ENCODE measurements at regions not wholly inside any gene's neighbourhood (a gene's known extent, or its start where the extent isn't known, plus 50 kb on each side); places are given as distances from the start of the nearest gene placed in this dataset.

DNA sequence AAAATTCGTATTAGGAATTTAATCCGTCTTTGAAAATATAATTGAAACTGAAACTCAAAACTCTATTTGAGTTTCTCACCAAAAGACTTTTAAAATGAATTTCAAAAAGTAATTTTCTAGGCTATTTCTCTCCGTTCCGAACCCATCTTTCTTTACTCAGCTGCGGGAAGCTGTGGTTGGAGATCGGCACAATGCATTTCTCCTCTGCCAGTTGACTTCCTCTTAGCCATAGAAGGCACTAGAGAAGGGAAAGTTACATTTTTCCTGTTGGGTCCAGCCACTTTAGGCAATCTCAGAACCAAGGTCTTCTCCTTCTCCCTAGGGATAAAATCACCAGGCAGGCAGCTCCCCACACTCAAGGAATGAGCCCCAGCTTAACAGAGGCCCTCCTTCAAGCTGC, 133.6 kb upstream of the COL1A2 start:
- DNase-seq (ENCODE audit: low spot score in 2 of 2) = no peak
- FAIRE-seq = no peak

DNA sequence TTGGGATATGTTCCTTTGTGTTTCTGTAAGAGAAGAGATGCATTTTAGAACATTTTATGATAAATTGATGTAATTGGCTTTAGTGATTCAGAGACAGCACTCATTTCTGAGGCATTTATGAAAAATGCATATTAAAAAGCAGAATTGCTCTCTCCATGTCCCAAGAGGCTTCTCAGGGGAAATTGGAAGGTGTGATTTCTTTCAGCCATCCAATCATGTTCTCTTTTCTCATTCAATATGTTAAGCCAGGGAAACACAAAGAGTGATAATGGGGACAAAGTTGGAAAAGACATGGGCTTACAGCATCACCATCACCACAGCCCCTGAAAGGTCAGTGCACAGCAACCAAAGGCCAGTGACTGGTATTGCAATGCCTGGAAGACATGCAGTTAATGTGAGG, 129.9 kb upstream of the COL1A2 start:
- FAIRE-seq (no peak), DNase-seq (ENCODE audit: low spot score in 2 of 2) (no peak)

GRCh38 chr7:94265456-94265855, 129.2 kb upstream of the COL1A2 start:
- FAIRE-seq = no peak
- DNase-seq (ENCODE audit: low spot score in 2 of 2) = no peak

DNA sequence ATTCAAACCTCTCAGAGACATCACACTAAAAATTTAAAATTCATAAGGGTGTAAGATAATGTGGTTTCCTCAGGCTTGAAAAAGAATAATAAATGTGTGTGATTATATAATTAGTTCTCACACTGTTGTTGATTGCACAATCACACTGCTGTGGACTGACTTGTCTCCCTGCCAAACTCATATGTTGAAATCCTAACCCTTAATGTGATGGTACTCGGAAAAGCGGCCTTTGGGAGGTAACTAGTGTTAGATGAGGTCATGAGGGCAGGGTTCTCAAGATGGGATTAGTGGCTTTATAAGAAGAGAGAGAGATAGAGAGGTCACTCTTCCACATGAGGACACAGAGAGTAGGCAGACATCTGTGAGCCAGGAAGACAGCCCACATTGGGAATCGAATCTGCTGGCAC, 128.5 kb upstream of the COL1A2 start:
- DNase-seq (ENCODE audit: low spot score in 2 of 2) (no peak), FAIRE-seq (no peak)

DNA sequence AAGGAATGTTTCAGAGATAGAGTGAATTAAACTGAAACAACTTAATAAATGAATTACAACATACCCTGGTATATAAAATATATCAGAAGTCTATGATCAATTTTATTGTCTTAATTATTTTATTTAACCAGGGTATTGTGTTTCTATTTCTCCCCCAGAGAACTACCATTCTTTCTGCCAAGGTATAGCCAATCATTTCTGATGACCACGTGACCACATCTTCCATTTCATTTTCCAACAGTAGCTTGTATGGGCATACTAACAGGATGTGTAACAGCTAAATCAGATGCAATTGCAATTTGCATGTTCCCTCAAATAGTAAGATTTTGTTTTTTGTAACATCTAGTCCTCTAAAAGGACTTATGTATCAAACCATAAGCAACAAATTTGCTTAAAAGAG, 123.9 kb upstream of the COL1A2 start:
- FAIRE-seq = no peak
- no peak for DNase-seq (ENCODE audit: low spot score in 2 of 2)

DNA sequence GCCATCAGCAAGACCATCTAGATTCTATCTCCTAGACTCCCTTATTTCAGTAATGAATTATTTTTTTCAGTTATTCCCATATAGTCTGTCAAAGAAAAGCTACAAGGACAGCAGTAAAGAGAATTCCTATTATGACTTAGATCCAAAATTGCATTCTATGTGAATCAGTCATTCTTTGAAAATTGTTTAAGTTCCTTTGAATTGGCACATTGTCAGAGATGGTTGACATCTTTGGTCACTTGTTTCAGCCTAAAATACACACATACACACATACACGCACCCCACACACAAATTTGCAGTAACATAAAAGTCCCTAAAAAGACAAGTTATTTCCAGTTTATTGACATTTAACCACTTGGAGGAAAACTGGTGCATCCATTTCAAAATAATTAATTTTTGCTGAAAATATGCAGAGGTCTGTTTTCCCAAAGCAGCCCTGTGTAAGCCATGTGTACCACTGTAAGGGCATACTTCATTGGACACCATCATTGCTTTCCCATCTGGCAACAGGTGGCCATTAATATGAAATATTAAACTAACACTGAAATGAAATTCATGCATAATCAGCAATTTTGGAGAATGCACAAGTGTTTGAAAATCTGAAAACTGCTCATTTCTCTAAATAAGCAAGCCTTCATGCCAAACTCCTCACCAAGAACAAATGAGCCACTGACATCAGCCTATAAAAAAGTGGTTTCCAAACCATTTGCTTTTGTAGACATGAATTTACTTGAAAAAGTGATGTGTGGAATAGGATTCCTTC, 121.7 kb upstream of the COL1A2 start:
- no peak for DNase-seq (ENCODE audit: low spot score in 2 of 2)
- FAIRE-seq = no peak

DNA sequence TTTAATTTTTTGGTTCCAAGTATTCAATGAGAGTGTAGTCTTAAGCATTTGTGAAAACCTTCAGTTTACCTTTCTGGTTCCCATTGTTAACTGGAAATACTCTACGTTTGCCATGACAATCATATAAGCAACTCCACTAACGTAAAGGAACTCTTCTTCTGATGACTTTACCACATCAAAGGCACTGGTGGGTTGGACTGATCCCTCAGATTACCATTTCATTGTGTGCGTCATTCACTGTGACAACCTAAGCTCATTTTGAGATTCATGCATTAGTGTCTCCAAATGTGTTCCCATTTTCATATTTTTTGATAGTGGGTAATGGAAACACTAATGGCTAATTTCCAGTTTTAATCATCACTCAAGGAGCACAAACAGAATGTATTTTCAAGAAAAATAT, 119.9 kb upstream of the COL1A2 start:
- FAIRE-seq = no peak
- no peak for DNase-seq (ENCODE audit: low spot score in 2 of 2)

DNA sequence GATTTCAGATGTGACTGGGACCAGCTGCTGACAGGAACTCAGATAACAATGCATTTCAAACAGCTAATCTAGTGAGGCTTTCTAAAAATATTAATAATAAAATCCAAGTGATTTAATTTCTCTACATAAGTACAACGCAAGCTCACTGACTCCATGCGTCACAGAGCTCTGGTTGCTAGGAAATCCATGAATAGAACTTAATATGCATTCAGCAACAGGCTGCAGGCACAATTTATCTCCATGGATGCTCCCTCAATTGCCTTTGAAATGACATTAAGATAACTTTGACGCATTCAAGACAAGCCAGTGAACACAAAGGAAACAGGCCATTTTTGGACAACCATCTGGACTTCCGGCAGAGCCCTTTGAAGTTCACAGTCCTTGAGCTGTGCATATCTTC, 118.7 kb upstream of the COL1A2 start:
- no peak for FAIRE-seq
- DNase-seq (ENCODE audit: low spot score in 2 of 2) = no peak

DNA sequence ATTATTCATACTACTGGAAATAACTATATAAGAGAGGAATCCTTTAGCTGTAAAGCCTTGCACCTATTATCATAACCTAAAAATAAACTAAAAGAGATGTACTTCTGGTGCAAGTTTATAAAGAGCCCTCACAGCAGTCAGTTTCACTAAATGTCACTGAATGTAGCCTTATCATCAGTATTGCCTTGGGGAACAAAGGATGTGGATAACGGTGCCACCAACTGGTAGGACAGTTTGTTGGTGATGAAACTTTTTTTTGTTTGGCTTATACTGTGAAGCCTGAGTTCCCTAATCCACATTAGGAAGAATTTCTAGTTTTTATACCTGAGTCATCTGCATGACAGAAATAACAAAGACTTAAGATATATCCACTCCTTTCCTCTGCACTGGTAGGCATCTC, 117.9 kb upstream of the COL1A2 start:
- DNase-seq (ENCODE audit: low spot score in 2 of 2) (no peak), FAIRE-seq (no peak)

GRCh38 chr7:94277236-94277635, 117.5 kb upstream of the COL1A2 start:
- DNase-seq (ENCODE audit: low spot score in 2 of 2) = no peak
- FAIRE-seq = no peak

- DNase-seq (ENCODE audit: low spot score in 2 of 2) (no peak), FAIRE-seq (no peak)
These were observed 113.8 kb upstream of the COL1A2 start for GRCh38 chr7:94280851-94281250.

GRCh38 chr7:94284104-94284503, 110.6 kb upstream of the COL1A2 start:
- no peak for FAIRE-seq
- DNase-seq (ENCODE audit: low spot score in 2 of 2) = no peak

- FAIRE-seq (no peak), DNase-seq (ENCODE audit: low spot score in 2 of 2) (no peak)
These were observed 108.6 kb upstream of the COL1A2 start for GRCh38 chr7:94286111-94286510.

GRCh38 chr7:94288096-94288495, 106.6 kb upstream of the COL1A2 start:
- no peak for DNase-seq (ENCODE audit: low spot score in 2 of 2)
- FAIRE-seq = no peak

DNA sequence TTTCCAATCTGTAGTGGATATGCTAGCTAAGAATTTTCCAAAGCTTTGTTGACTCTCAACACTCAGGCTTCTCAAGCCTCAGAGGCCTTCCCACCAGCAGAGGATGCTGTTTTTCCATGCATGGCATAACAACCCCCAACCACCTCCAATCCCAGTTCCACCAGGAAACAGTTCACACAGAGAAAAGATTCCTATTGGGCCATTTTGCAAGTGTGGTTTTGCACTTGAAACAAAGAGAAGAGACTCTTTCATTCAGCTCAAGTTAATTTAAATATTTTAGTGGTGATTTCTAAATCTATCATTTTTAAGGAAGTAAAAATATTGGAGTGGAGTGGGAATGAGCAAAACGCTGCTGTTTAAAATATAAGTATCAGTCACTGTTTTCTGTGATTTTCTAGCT, 105.6 kb upstream of the COL1A2 start:
- FAIRE-seq = peak; percentile 26

DNA sequence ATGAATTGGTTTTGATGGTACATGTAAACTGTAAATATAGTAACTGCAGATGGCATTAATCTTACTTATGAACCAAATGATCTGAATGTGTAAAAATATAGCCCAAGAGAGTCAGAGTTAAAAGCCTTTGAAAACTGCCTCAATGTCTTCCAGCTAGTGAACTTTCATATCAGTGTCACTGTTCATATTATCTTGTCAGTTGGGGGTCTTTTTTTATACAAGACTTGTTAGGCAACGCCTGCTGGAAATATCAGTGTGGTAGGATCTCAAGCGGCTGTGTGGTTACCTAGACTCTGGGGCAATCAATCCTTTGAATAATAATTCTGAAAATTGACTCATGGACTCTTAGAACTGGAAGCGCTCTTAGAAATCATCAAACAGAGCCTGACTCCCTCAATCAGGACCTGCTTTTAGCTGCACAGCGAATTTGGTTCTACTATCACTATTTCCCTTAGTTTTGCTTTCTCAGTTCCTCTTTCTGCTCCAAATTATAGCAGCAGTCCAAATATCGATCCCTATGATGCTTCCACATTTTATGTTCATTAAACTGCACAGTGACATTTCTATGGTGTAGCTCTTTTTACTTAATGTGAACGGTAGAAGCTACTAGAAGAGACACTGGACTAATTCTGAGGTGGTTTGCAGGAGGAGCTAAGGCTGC, 100.1 kb upstream of the COL1A2 start:
- DNase-seq (ENCODE audit: low spot score in 2 of 2) = no peak
- FAIRE-seq = no peak

More for the DNA sequence above, 105.6 kb upstream of the COL1A2 start:
- peak in 1 of 2 donors; percentile 23 for DNase-seq (ENCODE audit: low spot score in 2 of 2)

- no peak for DNase-seq (ENCODE audit: low spot score in 2 of 2)
- FAIRE-seq = no peak
These were observed 98.8 kb upstream of the COL1A2 start for GRCh38 chr7:94295850-94296249.

DNA sequence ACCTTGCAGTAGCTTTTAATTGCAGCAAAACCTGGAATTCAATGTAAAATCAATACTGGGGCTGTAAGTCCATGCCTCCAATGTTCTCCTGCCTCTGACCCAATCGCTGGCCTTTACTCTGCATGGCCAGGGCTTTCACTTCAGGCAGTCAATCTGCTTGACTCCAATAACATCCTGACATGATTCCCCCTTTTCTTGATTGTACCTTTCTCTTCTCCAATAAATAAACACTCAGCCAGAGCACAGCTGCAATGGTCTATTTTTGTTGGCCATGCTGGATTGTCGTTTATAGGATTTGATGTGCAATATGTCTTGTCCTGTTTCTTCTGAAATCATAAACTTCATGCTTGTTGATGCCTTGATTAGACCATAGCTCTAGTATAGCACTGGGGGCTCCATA, 97.8 kb upstream of the COL1A2 start:
- DNase-seq (ENCODE audit: low spot score in 2 of 2) (no peak), FAIRE-seq (no peak)

DNA sequence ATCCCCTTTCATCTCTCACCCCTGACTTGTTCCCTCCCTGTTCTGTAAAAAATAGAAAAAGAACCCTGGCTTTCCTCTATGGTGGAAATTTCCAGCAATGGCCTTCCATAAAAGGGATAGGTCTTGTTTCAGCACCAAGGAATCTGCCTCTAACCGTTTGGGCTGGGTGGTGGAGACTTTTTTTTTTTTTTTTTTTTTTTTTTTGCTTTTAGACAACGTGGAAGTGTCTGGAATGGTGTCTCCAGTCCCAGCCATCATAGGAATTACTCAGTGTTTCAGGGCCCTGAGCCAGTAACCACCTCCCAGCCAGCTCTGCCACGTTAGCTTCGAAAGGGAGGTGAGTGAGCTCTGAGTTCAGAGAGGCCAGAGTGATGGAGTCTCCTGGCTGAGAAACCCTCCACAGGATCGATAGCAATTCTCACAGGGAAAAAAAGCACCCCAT, 97.3 kb upstream of the COL1A2 start:
- FAIRE-seq (no peak), DNase-seq (ENCODE audit: low spot score in 2 of 2) (no peak)

DNA sequence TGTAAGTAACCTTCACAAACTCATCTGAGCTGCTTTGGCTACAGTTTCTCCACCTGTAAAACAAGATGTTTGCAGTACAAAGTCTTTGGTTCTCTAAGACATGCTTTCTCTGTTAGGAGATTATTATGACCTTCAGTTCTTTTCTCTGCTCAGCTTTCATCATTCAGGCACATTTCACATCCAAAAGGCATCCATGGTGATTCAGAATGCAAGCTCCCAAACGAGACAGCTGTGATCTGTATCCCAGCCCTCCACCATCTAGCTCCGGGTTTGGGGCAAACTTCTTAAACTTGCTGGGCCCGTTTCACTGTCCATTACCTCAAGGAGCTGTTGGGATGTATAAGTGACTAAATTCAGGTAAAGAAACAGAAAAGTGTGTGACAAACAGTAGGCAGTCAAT, 95.8 kb upstream of the COL1A2 start:
- no peak for DNase-seq (ENCODE audit: low spot score in 2 of 2)
- FAIRE-seq = no peak

- FAIRE-seq (no peak), DNase-seq (ENCODE audit: low spot score in 2 of 2) (no peak)
These were observed 94.4 kb upstream of the COL1A2 start for GRCh38 chr7:94300176-94300835.
